GM23338 (cell line): ENCODE measurements at regions not wholly inside any gene's neighbourhood (a gene's known extent, or its start where the extent isn't known, plus 50 kb on each side); places are given as distances from the start of the nearest gene placed in this dataset.

Experiments
- CREB1 ChIP-seq: fragments of 250-450 bp; sonication (Bioruptor Pico); IDR thresholded peaks from 2 replicates; pipeline ENCODE4 v1.5.0; 2020; ENCODE audit warnings: low read depth, mild to moderate bottlenecking, moderate library complexity
- ETS1 ChIP-seq: IDR thresholded peaks from 2 replicates; pipeline ENCODE4 v1.6.1; 2016; ENCODE audit warnings: antibody characterized with exemption
- EZH2 ChIP-seq: fragments of 200-600 bp; sonication (generic); IDR thresholded peaks from one replicate; pipeline ENCODE4 v1.8.0; 2017; ENCODE audit warnings: antibody characterized with exemption, mild to moderate bottlenecking, low read depth; ENCODE audit not compliant: unreplicated experiment
- EZH2phosphoT487 ChIP-seq: fragments of 200-600 bp; sonication (generic); IDR thresholded peaks from one replicate; pipeline ENCODE4 v1.8.1; 2018; ENCODE audit warnings: antibody characterized with exemption; ENCODE audit not compliant: unreplicated experiment
- JUNB ChIP-seq: IDR thresholded peaks from one replicate; pipeline ENCODE4 v1.6.1; 2016; ENCODE audit warnings: antibody characterized with exemption; ENCODE audit not compliant: unreplicated experiment
- NANOG ChIP-seq: IDR thresholded peaks from 2 replicates; pipeline ENCODE4 v1.6.1; 2016; ENCODE audit warnings: antibody characterized with exemption, borderline replicate concordance
- POLR2AphosphoS5 ChIP-seq: IDR thresholded peaks from 2 replicates; pipeline ENCODE4 v1.6.1; 2016; ENCODE audit warnings: antibody characterized with exemption, low read depth
- STAT1 ChIP-seq: IDR thresholded peaks from one replicate; pipeline ENCODE4 v1.6.1; 2016; ENCODE audit warnings: antibody characterized with exemption; ENCODE audit not compliant: unreplicated experiment
- ZNF114 ChIP-seq: fragments of 250-450 bp; sonication (Bioruptor Pico); IDR thresholded peaks from 2 replicates; pipeline ENCODE4 v1.5.0; 2020; ENCODE audit warnings: mild to moderate bottlenecking, moderate library complexity
- ZNF331 ChIP-seq: fragments of 250-450 bp; sonication (Bioruptor Pico); IDR thresholded peaks from 2 replicates; pipeline ENCODE4 v1.5.0; 2020; ENCODE audit warnings: low read depth, mild to moderate bottlenecking, moderate library complexity
- ZNF462 ChIP-seq: fragments of 250-450 bp; sonication (Bioruptor Pico); IDR thresholded peaks from 2 replicates; pipeline ENCODE4 v1.5.0; 2020; ENCODE audit warnings: mild to moderate bottlenecking, moderate library complexity
- TF ChIP-seq, protein P1 (sequence below): IDR thresholded peaks from one replicate; pipeline ENCODE4 v1.6.1; 2018; ENCODE audit warnings: antibody characterized with exemption; ENCODE audit not compliant: unreplicated experiment
- TF ChIP-seq, protein P2 (sequence below), 2 experiments: fragments of 200-600 bp in 1 of 2; sonication (generic) in 1 of 2; conservative IDR thresholded peaks; 2 replicates each; pipeline versions ENCODE4 v1.5.1 to v1.6.1; 2016 to 2017; ENCODE audit warnings: antibody characterized with exemption in 2 of 2, low read depth in 2 of 2, mild to moderate bottlenecking in 2 of 2, moderate library complexity in 1 of 2

DNA sequence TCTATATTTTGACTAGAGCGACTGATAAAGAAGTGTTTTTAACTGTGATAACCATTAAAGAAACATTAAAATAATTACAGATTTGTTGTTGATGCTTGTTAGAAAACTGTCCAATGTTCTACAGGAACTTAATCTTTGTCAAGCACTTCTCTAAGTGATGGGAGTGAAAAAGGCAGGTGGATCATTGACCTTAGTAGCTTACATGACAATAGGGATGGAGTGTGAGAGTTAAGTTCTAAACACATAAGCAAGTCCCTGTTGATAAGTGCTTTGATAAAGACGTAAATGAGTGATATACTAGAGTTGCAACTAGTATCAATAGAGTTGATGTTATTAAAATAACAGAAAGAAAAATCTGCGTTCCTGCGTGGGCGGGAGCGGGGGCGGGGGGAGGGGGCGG is 931.5 kb upstream of the EPHA7 start:
- TF ChIP-seq, protein P1, sequence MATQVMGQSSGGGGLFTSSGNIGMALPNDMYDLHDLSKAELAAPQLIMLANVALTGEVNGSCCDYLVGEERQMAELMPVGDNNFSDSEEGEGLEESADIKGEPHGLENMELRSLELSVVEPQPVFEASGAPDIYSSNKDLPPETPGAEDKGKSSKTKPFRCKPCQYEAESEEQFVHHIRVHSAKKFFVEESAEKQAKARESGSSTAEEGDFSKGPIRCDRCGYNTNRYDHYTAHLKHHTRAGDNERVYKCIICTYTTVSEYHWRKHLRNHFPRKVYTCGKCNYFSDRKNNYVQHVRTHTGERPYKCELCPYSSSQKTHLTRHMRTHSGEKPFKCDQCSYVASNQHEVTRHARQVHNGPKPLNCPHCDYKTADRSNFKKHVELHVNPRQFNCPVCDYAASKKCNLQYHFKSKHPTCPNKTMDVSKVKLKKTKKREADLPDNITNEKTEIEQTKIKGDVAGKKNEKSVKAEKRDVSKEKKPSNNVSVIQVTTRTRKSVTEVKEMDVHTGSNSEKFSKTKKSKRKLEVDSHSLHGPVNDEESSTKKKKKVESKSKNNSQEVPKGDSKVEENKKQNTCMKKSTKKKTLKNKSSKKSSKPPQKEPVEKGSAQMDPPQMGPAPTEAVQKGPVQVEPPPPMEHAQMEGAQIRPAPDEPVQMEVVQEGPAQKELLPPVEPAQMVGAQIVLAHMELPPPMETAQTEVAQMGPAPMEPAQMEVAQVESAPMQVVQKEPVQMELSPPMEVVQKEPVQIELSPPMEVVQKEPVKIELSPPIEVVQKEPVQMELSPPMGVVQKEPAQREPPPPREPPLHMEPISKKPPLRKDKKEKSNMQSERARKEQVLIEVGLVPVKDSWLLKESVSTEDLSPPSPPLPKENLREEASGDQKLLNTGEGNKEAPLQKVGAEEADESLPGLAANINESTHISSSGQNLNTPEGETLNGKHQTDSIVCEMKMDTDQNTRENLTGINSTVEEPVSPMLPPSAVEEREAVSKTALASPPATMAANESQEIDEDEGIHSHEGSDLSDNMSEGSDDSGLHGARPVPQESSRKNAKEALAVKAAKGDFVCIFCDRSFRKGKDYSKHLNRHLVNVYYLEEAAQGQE, result no peak
- TF ChIP-seq, protein P2, sequence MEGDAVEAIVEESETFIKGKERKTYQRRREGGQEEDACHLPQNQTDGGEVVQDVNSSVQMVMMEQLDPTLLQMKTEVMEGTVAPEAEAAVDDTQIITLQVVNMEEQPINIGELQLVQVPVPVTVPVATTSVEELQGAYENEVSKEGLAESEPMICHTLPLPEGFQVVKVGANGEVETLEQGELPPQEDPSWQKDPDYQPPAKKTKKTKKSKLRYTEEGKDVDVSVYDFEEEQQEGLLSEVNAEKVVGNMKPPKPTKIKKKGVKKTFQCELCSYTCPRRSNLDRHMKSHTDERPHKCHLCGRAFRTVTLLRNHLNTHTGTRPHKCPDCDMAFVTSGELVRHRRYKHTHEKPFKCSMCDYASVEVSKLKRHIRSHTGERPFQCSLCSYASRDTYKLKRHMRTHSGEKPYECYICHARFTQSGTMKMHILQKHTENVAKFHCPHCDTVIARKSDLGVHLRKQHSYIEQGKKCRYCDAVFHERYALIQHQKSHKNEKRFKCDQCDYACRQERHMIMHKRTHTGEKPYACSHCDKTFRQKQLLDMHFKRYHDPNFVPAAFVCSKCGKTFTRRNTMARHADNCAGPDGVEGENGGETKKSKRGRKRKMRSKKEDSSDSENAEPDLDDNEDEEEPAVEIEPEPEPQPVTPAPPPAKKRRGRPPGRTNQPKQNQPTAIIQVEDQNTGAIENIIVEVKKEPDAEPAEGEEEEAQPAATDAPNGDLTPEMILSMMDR (conservative IDR thresholded peaks at IDR 0.05; ENCODE audit: low read depth in 2 of 2), result no peak
- TF ChIP-seq EZH2 (no peak), CREB1 (CRISPR knock-in tag) (no peak), POLR2AphosphoS5 (no peak), ETS1 (no peak), EZH2phosphoT487 (no peak), NANOG (no peak), JUNB (no peak), STAT1 (no peak), ZNF331 (no peak), ZNF114 (no peak), ZNF462 (no peak)
